Pulmonary artery endothelial cell (primary cell): ENCODE measurements at regions not wholly inside any gene's neighbourhood (a gene's known extent, or its start where the extent isn't known, plus 50 kb on each side); places are given as distances from the start of the nearest gene placed in this dataset.
"Not testable (repeated sequence)": the region's sequence is repeated elsewhere in the genome, so short reads cannot be mapped to it uniquely, and the experiment has no call there.

ENCODE experiments used
- DNase-seq: peaks from one replicate; pipeline ENCODE4 v3.0.0-alpha.2; 2011; ENCODE audit warnings: low read depth, low spot score

GRCh38 chr2:219832904-219833303 lies 205.5 kb downstream of the SLC4A3 start:
- DNase-seq = no peak

- DNase-seq = no peak
Observed at GRCh38 chr2:219835493-219835892, 208.1 kb downstream of the SLC4A3 start.

- no peak for DNase-seq
Observed at GRCh38 chr2:219836647-219837177, 209.3 kb downstream of the SLC4A3 start.

GRCh38 chr2:219844401-219845091 lies 217.1 kb downstream of the SLC4A3 start:
- no peak for DNase-seq

GRCh38 chr2:219848882-219849281 lies 221.5 kb downstream of the SLC4A3 start:
- no peak for DNase-seq

- no peak for DNase-seq
Observed at GRCh38 chr2:219851169-219851568, 223.7 kb downstream of the SLC4A3 start.

- DNase-seq = no peak
Observed at GRCh38 chr2:219851801-219852481, 224.5 kb downstream of the SLC4A3 start.

GRCh38 chr2:219852626-219853025 lies 225.2 kb downstream of the SLC4A3 start:
- DNase-seq = no peak

GRCh38 chr2:219856602-219857001 lies 229.2 kb downstream of the SLC4A3 start:
- no peak for DNase-seq

- no peak for DNase-seq
Observed at GRCh38 chr2:219857751-219858150, 230.3 kb downstream of the SLC4A3 start.

GRCh38 chr2:219861307-219861706 lies 233.9 kb downstream of the SLC4A3 start:
- DNase-seq = no peak

GRCh38 chr2:219864154-219864553 lies 236.7 kb downstream of the SLC4A3 start:
- DNase-seq = no peak

- no peak for DNase-seq
Observed at GRCh38 chr2:219868635-219869034, 241.2 kb downstream of the SLC4A3 start.

- DNase-seq = no peak
Observed at GRCh38 chr2:219870041-219870440, 242.6 kb downstream of the SLC4A3 start.

GRCh38 chr2:219871351-219871750 lies 243.9 kb downstream of the SLC4A3 start:
- DNase-seq = no peak

- no peak for DNase-seq
Observed at GRCh38 chr2:219875036-219875435, 247.6 kb downstream of the SLC4A3 start.

- not testable (repeated sequence) for DNase-seq
Observed at GRCh38 chr2:219875986-219876385, 248.6 kb downstream of the SLC4A3 start.

GRCh38 chr2:219876931-219877330 lies 249.5 kb downstream of the SLC4A3 start:
- no peak for DNase-seq

GRCh38 chr2:219877728-219878127 lies 250.3 kb downstream of the SLC4A3 start:
- no peak for DNase-seq

- no peak for DNase-seq
Observed at GRCh38 chr2:219878516-219878915, 251.1 kb downstream of the SLC4A3 start.

GRCh38 chr2:219881851-219882250 lies 254.4 kb downstream of the SLC4A3 start:
- no peak for DNase-seq

- DNase-seq = no peak
Observed at GRCh38 chr2:219886615-219887014, 259.2 kb downstream of the SLC4A3 start.

GRCh38 chr2:219887870-219888269 lies 260.4 kb downstream of the SLC4A3 start:
- no peak for DNase-seq
